NCI-H524 treated with DMSO at 0.1 percent for 48 hours (cell line): ENCODE measurements at regions not wholly inside any gene's neighbourhood (a gene's known extent, or its start where the extent isn't known, plus 50 kb on each side); places are given as distances from the start of the nearest gene placed in this dataset.

Source experiments
- DNase-seq: peaks from one replicate; lab custom pipeline; 2025; lab: John Stamatoyannopoulos, UW

DNA sequence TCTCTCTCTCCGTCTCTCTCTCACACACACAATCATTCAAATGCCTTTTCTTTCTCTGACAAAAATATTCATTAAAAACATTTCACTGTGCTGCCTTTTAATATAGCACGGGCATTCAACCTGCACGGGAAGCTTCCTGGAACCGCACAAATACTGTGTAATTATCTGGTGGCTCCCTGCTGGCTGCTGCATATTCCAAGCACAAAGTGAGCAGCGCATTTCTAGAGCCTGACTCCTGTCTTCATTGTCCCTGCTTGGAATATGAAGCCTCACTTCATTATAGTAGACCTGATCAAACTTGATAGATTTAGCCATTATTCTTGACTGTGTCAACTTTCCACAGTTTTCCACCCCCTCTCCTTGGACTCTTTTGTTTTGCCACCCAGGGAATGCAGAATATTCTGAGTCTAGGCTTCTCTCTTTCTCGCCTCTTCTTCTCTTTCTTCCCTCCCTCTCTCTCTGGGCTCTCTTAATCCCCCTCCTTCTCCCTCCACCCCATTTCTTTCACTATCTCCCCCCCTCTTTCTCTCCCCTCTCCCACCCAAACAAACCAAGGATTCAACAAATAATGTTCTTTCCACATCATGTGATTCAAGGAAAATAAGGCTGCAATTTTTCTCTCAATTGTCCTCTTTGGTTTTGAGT lies 672.1 kb upstream of the FANCL start:
- no peak for DNase-seq

DNA sequence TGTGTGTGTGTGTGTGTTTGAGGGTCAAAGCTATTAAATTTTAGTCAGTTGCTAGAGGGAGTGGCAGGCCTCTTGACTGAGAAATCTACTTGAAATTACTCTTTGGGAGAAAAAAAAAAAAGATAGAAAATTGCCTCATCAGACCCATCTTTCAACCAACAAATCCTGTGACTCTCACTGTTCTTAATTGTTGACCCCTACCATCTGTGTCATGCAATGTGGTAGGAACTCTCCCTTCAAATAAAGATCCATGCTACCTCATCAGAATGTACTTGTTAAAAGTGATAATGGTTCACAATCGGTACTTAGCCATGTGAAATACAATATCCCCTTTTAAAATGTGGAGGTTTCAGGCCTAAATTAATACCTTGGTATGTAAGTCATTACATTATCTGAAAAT lies 670.8 kb upstream of the FANCL start:
- DNase-seq: no peak

DNA sequence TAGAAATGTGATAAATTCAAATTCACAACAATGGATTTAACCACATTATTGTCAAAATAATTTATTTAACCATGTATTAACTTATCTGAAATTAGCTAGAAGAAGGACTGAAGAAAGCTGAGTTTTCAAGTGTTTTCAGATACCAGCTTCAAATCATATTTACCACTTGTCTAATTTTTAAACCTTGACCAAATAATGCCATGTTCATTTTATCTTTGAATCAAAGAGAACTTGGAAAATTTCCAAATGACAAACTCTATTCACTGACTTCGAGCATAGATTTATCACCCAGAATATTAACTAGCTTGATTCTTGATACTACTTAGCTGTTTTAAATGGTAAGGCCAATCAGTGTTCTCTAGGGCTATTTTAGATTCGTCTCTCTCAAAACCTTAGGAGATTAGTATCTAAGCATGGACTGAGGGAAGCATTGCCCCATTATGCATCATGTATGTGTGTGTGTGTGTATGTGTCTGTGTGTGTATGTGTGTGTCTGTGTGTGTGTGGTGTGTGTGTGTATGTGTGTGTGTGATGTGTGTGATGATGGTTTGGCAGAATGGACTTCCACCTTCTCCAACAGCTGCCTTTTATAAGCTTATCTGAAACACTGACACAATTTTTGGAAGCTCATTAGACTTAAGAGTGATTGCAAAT lies 667.5 kb upstream of the FANCL start:
- DNase-seq: no peak

DNA sequence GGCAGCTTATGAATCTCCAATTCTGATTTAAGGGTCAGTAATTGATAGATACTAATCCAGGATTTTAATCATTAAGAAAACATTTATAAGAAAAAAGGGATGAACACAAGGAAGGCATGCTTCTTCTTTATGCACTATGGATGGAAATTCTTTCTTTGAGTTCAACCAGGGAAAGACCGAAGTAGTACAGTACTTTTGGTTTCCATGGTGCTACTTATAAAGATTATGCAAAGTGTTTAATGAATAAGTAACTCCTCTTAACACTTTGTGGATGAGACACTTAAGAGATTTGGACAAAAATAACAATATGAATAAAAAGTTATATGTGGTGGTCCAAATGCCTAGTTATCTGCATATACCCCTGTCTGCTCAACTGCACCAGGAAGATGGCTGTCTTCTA lies 666.5 kb upstream of the FANCL start:
- no peak for DNase-seq

DNA sequence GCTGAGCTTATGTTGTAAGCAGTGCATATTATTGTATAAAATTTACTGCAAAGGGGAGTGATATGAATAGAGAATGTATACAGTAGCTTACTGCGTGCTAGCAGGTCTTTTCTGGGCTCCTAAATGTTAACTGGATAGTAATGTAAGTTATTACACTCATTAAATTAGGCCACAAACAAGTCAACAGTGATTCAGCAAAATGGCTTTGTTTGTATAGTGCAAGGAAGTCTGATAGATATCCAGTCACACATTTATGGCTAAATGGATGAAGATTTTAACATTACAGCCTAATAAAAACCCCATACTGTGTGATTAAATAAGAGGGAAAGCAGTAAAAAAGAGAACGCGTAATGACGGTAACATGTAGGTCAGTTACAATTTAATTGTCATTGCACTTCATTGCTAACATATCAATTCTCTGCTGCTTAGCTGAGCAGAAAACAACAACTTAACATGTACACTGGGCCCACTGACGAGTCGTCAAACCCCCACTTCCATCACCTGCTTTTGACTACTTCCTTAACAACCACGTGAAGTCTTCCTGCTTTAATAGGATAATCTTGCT lies 665.0 kb upstream of the FANCL start:
- no peak for DNase-seq

DNA sequence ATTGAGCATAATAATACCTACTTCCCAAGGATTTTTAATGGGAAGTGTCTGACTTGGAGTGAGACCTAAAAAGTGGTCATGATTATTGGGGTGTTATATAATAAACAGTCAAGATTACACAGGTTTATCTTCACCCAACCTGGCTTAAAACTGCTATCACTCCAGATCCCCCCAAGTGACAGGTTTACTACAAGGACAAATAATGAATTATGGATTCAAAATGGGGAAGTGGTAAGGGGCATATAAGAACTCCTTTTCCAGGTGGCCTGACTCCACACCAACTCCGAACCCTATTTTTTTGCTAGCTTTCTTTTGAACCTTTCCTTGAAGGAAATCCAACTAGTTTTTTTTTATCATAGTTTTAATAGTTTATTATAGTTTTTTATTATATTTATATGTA lies 663.0 kb upstream of the FANCL start:
- DNase-seq: no peak

DNA sequence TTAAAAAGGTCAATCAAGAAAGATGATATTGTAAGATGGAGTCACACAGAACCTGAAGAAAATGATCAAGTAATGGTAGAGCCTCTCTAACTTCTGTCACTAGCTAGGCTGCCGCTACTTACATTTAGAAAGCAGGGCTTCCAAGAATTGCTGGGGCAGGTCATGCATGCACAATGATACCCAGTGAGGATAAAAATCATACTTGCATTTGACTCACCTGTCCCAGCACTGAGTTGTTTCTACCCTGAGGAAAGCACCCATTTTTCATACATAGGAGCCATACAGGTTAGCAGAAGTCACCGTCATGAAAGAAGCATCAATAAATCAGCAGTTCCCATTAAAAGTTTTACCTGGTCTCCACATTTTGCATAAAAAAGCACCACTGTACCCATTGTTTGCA lies 662.3 kb upstream of the FANCL start:
- no peak for DNase-seq

DNA sequence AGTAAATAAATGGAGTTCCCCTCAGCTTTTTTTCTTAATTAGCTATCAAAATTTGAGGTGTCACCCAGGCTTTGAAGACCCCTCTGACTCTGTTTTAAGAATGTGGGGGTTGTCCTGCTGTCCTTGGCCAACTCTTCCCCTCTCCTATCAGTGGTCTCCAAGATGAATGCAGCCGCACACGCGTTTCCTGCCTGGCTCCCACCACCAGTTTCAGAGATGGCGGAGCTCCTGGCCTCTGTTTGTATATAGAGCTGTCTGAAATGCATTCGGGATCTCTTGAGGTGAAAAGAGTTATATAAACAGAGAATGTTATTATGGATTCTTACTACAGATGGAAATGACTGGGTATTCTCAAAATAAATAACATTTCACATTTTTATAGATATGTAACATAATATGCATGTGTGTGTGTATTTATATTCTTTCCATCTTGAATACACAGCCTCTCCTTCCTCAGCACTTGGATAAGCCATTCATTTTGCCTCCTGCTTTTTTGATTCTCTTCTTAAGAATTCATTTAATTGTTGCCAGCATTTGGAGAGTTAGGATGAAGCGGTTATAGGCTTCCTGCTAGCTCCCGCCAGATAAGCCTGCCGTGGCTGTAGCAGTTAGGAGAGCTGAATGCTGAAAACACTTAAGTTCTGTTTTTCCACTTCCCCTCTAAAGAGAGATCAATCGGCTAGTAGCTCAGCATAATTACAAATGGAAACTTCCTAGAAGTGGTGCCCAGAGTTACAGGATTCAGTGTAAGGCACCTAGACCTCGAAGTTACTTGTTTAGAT lies 659.3 kb upstream of the FANCL start:
- no peak for DNase-seq

DNA sequence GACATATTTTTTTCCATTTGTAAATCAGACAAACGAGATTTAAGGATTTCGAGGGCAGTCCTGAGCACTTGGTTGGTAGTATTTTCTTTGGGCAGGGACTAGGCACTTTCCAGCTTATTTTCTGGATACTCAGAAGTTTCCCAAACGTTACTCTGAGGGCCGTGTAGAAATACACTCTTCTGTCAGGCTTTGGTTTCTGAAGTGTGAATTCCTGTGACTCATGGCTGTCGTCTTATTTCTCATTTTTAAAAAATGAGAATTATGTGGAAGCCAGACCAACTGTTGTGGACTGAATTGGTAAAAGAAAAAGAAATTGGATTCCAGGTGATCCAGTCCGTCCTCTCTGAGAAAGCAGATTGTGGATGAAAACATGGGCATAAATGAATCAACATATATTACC lies 658.6 kb upstream of the FANCL start:
- DNase-seq: no peak

DNA sequence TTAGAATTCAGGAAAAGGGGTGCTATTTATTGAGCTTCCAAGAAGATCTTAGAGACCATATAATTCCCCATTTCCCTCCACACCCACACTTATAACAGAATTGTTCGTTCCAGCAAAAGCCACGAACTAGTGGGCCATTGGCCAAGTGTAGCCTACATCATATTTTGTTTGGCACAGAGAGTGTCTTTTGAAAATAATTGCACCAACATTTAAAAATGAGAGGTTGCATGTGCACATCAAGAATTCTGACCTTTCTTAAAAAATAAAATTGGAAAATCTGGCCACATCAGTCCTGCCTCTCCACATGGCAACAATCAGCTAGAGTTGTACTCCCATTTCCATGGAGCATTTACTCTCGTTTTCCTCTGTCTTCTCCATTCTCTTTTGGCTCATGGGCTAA lies 655.5 kb upstream of the FANCL start:
- DNase-seq: no peak

DNA sequence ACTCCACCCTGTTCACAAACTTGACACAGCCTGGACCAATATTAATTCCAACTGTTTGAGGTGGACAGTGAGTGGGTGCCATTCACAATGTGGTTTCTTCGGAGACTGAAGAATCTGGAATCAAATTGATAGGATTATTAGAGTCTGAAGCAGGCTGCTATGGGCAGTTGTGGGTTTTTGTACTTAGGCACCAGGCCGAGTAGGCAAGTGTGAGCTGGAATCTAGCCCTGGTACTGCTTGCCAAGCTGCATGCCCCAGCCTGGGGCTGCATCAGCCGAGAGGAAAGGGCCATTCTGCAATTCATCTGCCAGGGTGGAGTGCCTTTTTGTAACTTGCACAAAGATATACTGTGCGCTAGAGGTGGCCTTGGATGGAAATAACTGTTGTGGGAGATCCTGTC lies 654.7 kb upstream of the FANCL start:
- DNase-seq: no peak

DNA sequence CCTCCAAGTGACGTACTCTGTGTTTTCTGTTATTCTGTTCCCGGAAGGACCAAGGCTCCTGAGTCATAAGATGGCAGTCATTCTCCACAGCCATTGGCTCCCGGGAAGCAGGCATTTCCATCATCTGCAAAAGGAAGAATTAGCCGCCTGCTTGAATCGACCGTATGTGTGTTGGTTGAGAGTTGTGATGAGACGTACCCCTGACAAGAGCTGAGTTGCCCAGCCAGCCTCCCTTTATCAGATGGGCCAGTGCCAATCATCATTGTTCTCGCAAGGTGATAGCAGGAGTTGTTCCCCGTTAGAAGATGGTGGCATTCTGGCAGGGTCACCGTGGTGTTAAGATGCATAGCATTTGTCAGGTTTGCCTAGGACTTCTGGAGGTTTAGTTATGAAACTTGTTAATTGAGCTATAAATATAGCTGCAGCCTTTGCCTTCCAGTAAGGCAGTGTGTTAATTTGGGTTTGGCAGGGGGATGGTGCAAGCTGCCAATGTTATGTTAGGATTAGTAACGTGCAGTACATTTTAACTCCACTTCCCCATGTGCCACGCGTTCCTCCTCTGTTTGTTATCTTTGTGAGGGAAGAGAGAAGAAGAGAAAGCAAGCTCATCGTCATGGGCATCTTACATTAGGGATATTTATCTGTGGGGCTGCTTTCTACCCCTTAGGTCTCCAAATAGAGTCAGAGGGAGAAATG lies 652.7 kb upstream of the FANCL start:
- DNase-seq: no peak

DNA sequence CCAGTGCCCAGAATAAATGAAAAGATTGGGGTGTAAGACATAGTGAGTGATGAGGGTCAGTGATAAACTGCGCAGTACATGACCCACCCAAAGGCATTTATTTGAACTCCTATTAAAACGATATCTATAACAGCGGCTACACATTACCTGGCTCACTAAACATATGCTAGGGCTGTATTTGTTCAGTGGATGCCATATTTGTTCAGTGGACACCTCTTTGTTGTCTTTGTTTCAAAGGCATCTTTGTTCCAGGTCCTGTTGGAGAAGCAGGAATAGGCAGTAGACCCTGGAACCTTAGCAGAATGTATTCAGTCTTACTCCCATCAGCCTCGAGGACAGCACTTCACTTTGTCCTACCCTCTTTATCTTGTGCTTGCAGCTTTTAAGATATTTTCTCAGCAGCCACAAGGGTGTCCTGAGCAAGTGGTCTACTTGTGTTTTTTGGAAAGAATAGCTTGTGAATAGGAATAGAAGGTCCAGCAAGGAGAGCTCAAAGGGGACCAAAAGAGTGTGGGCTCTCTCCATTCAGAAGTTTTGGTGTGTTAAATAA lies 650.8 kb upstream of the FANCL start:
- no peak for DNase-seq

DNA sequence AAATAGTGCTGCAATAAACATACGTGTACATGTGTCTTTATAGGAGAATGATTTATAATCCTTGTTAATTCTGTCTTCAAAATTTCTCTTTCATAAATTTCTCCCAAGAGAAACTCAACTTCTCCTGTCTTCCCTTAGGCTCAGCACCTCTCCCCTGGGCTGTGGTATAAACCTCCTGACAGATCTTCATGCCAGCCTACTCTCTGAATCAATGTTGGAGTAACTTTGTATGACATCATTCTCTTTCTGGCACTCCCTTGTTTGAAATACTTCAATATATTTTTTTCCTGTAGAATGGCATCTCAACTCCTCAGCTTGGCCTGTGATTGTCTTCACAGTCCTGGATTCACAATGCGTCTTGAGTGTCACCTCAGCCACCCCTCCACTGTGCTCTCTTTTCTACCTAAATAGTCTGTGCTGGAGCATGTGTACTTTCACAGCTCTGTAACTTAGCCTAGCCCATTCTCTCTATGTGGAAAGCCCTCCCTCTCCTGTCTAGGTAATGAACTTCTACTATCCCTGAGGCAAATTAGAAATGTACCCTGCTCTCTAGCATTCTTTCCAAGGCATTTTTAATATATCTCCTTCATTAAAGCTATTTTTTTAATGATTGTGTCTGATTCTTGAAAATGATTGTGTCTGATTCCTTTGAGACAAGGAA lies 649.9 kb upstream of the FANCL start:
- DNase-seq: no peak

DNA sequence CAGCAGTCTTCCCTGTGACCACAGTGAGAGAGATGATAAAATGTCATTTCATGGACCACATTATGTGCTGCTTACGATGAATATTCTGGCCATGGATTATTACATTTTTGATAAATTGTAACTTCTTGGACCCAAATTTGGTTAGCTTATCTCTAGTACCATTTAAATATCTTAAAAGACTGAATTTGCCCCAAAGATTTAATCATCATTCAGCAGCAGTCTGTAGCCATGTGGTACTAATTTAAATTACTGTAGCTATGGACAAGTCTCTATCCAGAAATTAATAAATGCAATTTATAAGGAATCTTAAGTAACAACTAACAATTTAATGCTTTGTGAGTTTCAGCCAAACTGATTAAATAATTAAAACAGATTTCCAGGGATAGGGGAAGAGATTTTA lies 644.9 kb upstream of the FANCL start:
- no peak for DNase-seq

DNA sequence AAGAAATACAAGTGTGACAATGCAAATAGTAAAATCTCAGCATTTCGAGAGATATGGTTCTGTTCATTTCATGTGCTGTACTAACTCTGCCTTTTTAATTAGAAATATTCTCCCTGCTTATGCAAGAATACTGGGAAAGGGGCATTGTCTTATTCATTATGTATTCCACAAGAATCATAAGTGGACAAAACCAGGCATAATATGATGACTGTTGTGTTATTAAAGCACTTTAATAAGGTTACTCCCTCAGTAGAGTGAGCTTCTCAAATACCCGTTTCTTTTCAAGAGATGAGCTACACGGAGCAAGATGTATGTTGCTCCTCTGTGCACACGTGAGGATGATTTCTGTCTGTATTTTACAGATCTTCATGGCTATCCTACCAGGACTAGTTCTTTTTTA lies 638.7 kb upstream of the FANCL start:
- no peak for DNase-seq

DNA sequence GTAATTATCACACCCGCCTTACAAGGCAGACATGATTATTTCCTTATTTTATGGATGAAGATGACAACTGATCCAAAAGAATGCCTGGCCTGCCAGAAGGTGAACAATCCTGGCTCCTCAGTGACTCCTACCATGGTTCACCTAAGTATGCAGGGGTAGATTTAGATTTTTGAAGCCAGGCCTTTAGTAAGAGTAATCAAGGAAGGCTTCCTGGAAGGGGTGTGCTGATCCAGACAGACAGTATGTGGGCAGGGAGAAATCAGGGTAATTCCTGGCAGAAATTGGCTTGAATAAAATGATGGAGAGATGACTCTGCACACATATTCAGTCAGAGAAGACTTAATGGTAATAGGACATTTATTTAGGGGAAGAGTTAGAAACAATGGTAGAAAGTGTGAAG lies 637.7 kb upstream of the FANCL start:
- no peak for DNase-seq

DNA sequence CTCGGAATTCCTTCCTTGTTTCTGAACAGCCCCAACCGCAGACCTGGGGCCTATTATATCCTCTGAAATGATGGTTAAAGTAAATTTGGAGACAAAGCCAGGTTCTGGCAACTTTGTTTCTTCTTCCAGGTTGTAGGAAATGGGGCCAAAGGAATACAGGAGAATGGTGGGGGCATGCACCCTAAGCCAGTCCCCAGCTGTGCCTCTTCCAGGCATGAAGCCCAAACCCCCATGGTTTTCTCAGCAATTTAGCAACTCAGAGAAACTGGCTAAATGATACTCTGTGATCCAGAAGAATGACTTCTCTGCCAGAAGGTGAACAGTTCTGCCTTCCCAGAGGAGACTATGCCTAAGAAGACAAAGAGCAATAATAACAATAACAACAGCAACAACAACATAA lies 635.0 kb upstream of the FANCL start:
- no peak for DNase-seq

DNA sequence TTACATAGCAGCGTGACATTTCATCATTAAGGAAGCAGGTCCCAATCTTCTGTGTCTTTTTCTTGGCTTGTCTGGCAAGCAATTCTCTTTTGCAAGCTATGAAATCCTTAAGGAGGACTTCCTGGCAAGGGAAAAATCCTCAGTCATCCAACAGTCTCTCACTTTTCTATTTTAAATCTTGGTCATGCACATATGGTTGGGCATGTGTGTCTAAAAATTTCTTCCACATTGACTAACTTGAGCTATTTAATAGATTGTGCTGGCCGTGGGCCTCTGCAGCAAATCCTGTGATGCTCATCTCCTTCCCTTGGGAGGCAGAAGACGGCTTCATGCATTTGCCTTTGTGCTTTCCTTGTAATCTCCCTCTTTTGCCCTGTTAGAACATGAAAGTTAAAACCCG lies 634.3 kb upstream of the FANCL start:
- no peak for DNase-seq

DNA sequence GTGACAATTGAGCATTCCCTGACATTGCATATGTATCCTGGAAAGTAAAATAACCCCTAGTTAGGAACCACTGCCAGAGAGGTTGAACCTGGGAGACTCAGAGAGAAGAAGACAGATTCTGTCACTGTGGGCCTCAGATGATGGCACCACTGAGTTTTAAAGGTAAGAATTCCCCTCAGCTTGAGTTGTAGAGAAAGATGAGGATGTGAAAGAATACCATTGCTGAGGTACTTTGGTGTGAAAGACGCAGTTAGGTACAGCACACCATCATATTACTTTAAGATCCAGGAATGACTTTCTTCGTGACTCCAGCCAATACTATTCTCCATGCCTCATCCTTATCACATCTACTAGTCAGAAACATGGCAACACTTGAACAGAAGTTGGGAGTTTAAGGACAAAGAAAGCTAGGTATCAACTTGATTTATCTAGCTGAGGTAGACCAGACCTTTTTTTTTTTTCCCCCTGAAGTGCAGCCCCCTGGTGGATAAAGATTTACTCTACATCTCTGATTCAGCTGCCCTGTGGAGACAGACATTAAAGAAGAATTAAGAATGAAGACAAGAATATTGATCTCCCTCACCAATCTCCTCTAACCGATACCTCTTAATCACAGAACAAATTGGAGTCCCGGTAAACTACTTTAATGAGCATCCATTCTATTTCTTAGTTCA lies 630.5 kb upstream of the FANCL start:
- no peak for DNase-seq

DNA sequence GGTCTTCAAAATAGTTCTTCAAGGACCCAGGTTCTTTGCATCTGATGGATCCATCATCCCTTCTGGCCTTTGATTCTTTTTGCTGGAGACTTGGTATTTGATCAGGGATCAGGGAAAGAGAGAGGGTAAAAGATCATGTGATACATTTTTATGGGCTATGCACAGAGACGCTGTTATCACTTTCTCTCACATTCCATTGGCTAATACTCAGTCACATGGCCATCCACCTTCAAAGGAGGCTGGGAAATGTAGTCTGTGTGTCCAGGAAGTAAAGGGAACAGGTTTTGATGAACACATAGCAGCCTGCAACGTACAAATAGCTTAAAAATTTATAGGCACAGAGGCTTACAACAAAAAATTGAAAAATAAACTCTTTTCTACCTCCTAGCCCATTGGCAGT lies 629.6 kb upstream of the FANCL start:
- DNase-seq: no peak
